HepG2 (cell line): ENCODE measurements at regions not wholly inside any gene's neighbourhood (a gene's known extent, or its start where the extent isn't known, plus 50 kb on each side); places are given as distances from the start of the nearest gene placed in this dataset.
A peak's percentile ranks its signal among the peaks of the same experiment; 100 is the strongest.

ENCODE experiments used
- ATAC-seq: fragments of 200-7000 bp; cut with Tn5 transposase; 3 replicates; pipeline ENCODE4 v1.9.1; 2020; ENCODE audit warnings: mild to moderate bottlenecking, moderate library complexity
- BruUV-seq: library from RNA; stranded (reverse); fragments of 400-500 nt; replicated peaks from 2 replicates; lab custom pipeline; 2021; lab: Mats Ljungman, UMichigan
- CTCF ChIA-PET: fragments of 300-600 bp; formaldehyde crosslinking; extraction: SDS; loops from one replicate; lab custom pipeline; 2021; ENCODE audit warnings: low total read pairs, inconsistent platforms, low intra/inter-chr PET ratio; lab: Yijun Ruan, JAX
- POLR2A ChIA-PET: fragments of 350-600 bp; sonication (Branson Sonifier 250); formaldehyde crosslinking; loops from one replicate; lab custom pipeline; 2020; ENCODE audit warnings: antibody characterized with exemption, inconsistent platforms; lab: Yijun Ruan, JAX
- DNase-seq: peaks from one replicate; pipeline ENCODE4 v3.0.0-alpha.2; 2015; ENCODE audit warnings: low spot score
- FAIRE-seq: peaks from 3 replicates; lab custom pipeline; 2011; peaks lifted over from hg19 to GRCh38; lab: Jason Lieb, UNC
- H2AFZ ChIP-seq: one replicate; pipeline ENCODE4 v1.6.1; 2011; ENCODE audit warnings: low read length, inconsistent platforms
- H3K27ac ChIP-seq: fragments of 300-600 bp; 3 replicates; pipeline ENCODE4 v1.8.0; 2011; ENCODE audit warnings: mixed run types, mild to moderate bottlenecking, mixed read lengths, low read length, inconsistent platforms; ENCODE audit not compliant: insufficient read depth; ENCODE audit errors: extremely low read length
- H3K27me3 ChIP-seq, 2 experiments: fragments of 200-600 bp in 1 of 2; 2 replicates in 1 of 2; 3 replicates in 1 of 2; pipeline versions ENCODE4 v1.6.0 to v1.8.0; 2011; ENCODE audit warnings: low read length in 2 of 2, mild to moderate bottlenecking in 2 of 2, moderate library complexity in 2 of 2, inconsistent platforms in 1 of 2; ENCODE audit not compliant: insufficient read depth in 2 of 2, control insufficient read depth in 1 of 2
- H3K36me3 ChIP-seq, 2 experiments: fragments of 200-600 bp in 1 of 2; replicated peaks in 1 of 2; 2 replicates in 1 of 2; 3 replicates in 1 of 2; pipeline versions ENCODE4 v1.5.1 to v1.8.0; 2011; ENCODE audit warnings: low read length in 2 of 2, inconsistent platforms in 1 of 2; ENCODE audit not compliant: insufficient read depth in 2 of 2, control insufficient read depth in 1 of 2
- H3K4me1 ChIP-seq: 2 replicates; pipeline ENCODE4 v1.5.1; 2012; ENCODE audit warnings: low read length, inconsistent platforms; ENCODE audit not compliant: insufficient read depth
- H3K4me2 ChIP-seq: 2 replicates; pipeline ENCODE4 v1.6.0; 2011; ENCODE audit warnings: low read depth, low read length, inconsistent platforms
- H3K4me3 ChIP-seq, 3 experiments: fragments of 200-600 bp in 1 of 3; sonication (generic), shearing (Covaris generic) in 1 of 3; replicated peaks in 1 of 3; 2 replicates each; pipeline ENCODE4 v1.5.1; 2011 to 2016; ENCODE audit warnings: low read length in 3 of 3, inconsistent platforms in 2 of 3, low read depth in 2 of 3, mild to moderate bottlenecking in 2 of 3, control low read depth in 1 of 3, mixed read lengths in 1 of 3; ENCODE audit not compliant: insufficient read depth in 1 of 3
- H3K79me2 ChIP-seq: one replicate; pipeline ENCODE4 v1.6.1; 2011; ENCODE audit warnings: low read length, inconsistent platforms; ENCODE audit not compliant: insufficient read depth
- H3K9ac ChIP-seq: 2 replicates; pipeline ENCODE4 v1.6.0; 2011; ENCODE audit warnings: mild to moderate bottlenecking, low read depth, low read length, inconsistent platforms; ENCODE audit not compliant: insufficient read depth
- H3K9me3 ChIP-seq: 2 replicates; pipeline ENCODE4 v1.5.1; 2012; ENCODE audit warnings: mild to moderate bottlenecking, low read length
- H4K20me1 ChIP-seq: 2 replicates; pipeline ENCODE4 v1.6.0; 2011; ENCODE audit warnings: inconsistent platforms, mild to moderate bottlenecking, low read length, moderate library complexity; ENCODE audit not compliant: insufficient read depth
- HNRNPK ChIP-seq: fragments of 200-400 bp; formaldehyde crosslinking; IDR thresholded peaks from 2 replicates; pipeline ENCODE4 v1.6.1; 2018; ENCODE audit warnings: low read length, low read depth, moderate library complexity, mild to moderate bottlenecking; ENCODE audit not compliant: poor library complexity, severe bottlenecking
- SRSF9 ChIP-seq: fragments of 200-400 bp; formaldehyde crosslinking; IDR thresholded peaks from 2 replicates; pipeline ENCODE4 v1.6.1; 2018; ENCODE audit warnings: borderline replicate concordance, mild to moderate bottlenecking, low read depth, low read length; ENCODE audit not compliant: insufficient read depth, poor library complexity, severe bottlenecking
- ZBTB4 ChIP-seq: sonication (generic); formaldehyde crosslinking; IDR thresholded peaks from 2 replicates; pipeline ENCODE4 v1.4.0; 2020; ENCODE audit warnings: missing genetic modification reagents, mild to moderate bottlenecking, borderline replicate concordance
- WGBS: methylation state at CpG from one replicate; pipeline ENCODE4 v1.1.6; 2017; ENCODE audit warnings: low lambda C conversion rate; 5-methylcytosine and 5-hydroxymethylcytosine counted together
- in situ Hi-C: cut with HindIII; loops from 2 replicates; pipeline ENCODE4 v1.10.0; 2017; ENCODE audit warnings: low pct_unique_long_range_greater_than_20kb; ENCODE audit not compliant: extremely low pct_ligation_motif_present
- intact Hi-C: fragments of 100-400 bp; cut with micrococcal nuclease; formaldehyde crosslinking; loops from one replicate; pipeline ENCODE4 v1.10.0; 2022; ENCODE audit not compliant: unreplicated experiment

- TF ChIP-seq SRSF9 = no peak
Measured at GRCh38 chr13:79825959-79826358, 345.0 kb downstream of the NDFIP2 start (continued).

- Histone ChIP-seq H3K4me2 (no peak overlapping the region), H2AFZ (no peak overlapping the region), H3K9me3 (no peaks in the 10 kb centered on the region; the same call in 1 of the 2 replicates), H3K79me2 (no peaks in the 10 kb centered on the region), H3K27me3 (no peaks in the 10 kb centered on the region), H4K20me1 (no peaks in the 10 kb centered on the region), H3K9ac (no peak overlapping the region), H3K4me3 (no peak overlapping the region), H3K36me3 (no peaks in the 10 kb centered on the region), H3K27ac (no peak overlapping the region), H3K4me1 (no peaks in the 10 kb centered on the region)
- intact Hi-C loops (no loop called here), in situ Hi-C loops (no loop called here)
- FAIRE-seq (no peak), ATAC-seq (no peak), DNase-seq (no peak)
- BruUV-seq = no TSS peak
- no peak for TF ChIP-seq ZBTB4 (CRISPR knock-in tag)
- TF ChIP-seq HNRNPK = peak; percentile 55
- CTCF ChIA-PET = no interaction called here
- POLR2A ChIA-PET = no interaction called here
- WGBS = 5% methylated on average over 1 of the region's 1 CpG
Measured at GRCh38 chr13:79815041-79815440, 334.1 kb downstream of the NDFIP2 start.
